ENCODE measurements at regions not wholly inside any gene's neighbourhood (a gene's known extent, or its start where the extent isn't known, plus 50 kb on each side); places are given as distances from the start of the nearest gene placed in this dataset.

DNA sequence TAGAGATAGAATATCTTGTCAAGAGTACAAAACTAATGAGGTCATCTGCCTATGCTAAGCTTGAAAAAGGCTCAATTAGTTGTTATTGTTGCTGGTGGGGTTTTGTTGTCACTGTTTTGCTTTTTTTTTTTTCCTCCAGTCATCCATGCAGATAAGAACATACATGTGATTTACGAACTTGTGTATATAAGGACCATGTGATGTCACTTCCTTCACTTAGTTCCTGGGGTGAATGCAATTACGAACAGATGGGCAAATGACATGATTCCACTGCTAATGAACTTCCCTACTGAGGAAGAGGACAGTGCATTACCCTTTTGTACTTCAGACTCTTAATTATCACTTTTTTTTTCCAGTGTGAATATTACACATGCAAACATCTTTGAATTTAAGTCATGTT lies 1175.3 kb upstream of the GJE1 start:
- Histone ChIP-seq H3K36me3 (ENCODE audit: control insufficient read depth, insufficient read depth, low read length) (no peaks in the 10 kb centered on the region), H3K27me3 (ENCODE audit: control insufficient read depth, insufficient read depth, low read length) (no peaks in the 10 kb centered on the region), H3K4me1 (ENCODE audit: control insufficient read depth, insufficient read depth, low read length) (no peaks in the 10 kb centered on the region), H3K9me3 (ENCODE audit: control insufficient read depth, insufficient read depth, low read length) (no peaks in the 10 kb centered on the region), H3K4me3 (ENCODE audit: low read depth, low read length) (no peak overlapping the region), H3K27ac (ENCODE audit: low read depth, low read length) (no peak overlapping the region)
- WGBS (ENCODE audit: insufficient coverage), result no CpG with 5 or more reads among the region's 2 CpGs
- DNase-seq (ENCODE audit: low read depth in 4 of 6, low spot score in 6 of 6), result peak in 2 of 6 donors; percentile 38 to 81

DNA sequence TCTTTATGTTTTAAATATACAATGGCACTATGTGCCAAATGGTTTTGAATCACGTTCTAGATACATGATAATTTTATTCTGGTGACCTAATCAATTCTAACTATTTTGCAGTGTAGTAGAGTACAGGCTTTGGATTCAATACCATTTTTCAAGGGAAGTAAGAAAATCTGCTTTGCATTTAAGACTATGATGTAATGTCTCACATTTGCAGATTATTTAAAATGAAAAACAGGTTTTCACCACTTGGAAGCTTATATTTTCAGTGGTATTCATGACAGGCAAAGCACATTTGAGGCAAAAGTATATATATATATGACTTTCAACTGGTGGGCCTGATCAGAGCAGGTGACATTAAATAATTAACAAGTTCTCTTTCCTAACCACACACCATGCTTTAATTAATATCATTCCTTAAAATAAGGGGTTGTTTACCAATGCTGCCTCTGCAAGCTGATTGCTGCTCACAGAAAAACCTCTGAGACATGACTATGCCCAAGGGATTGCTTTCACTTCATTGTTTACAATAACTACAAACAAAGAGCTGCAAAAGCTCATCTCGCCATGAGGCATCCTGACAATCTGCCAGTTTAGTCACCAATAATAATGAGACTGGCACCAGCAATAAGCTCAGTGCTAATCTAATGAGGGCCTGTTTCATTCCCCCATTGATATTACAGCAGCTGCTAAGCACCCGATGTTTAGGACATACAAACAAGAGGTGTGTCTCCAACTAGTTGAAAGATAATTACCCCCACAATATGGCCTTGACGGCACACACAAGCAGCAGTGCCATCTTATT lies 1176.0 kb upstream of the GJE1 start:
- H3K27ac ChIP-seq (ENCODE audit: low read depth, low read length), result no peak overlapping the region
- WGBS (ENCODE audit: insufficient coverage), result 0% methylated on average over 1 of the region's 4 CpGs
- DNase-seq (ENCODE audit: low read depth in 4 of 6, low spot score in 6 of 6), result peak in 3 of 6 donors; percentile 5 to 86 (median 76)

DNA sequence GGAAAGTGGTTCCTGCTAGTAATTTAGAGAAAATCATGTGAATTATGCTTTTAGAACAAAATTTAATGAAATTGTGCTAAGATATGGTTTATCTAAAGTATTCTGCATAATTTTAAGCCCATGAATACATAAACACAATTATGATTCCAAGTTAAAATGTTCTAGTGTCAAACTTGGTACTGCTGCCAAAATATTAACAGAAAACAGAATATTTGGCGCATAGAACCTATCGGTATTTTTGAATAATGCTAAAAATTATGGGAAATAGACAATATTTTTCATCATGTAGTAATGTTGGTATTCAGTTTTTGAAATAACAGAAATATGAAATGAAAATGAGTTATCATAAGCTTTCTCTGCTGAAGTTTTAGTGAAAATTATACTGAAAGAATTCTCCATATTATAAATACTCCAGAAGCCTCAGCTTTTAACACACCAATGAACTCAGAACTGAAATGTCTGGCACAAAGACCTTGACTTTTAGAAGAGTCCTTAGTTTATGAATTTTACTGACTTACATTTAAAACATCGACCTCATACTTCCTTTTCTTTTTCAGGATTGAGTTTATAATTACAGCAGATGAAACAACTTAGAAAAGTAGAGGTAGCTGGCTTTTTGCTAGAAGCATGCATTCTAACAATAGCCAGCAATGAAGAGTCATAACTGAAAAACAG lies 1192.3 kb upstream of the GJE1 start:
- Histone ChIP-seq H3K4me1 (ENCODE audit: control insufficient read depth, insufficient read depth, low read length) (no peaks in the 10 kb centered on the region), H3K27me3 (ENCODE audit: control insufficient read depth, insufficient read depth, low read length) (no peaks in the 10 kb centered on the region), H3K27ac (ENCODE audit: low read depth, low read length) (no peak overlapping the region), H3K9me3 (ENCODE audit: control insufficient read depth, insufficient read depth, low read length) (peaks cover 7% of the 10 kb centered on the region), H3K4me3 (ENCODE audit: low read depth, low read length) (no peak overlapping the region), H3K36me3 (ENCODE audit: control insufficient read depth, insufficient read depth, low read length) (no peaks in the 10 kb centered on the region)
- WGBS (ENCODE audit: insufficient coverage), result no CpG with 5 or more reads among the region's 3 CpGs
- DNase-seq (ENCODE audit: low read depth in 4 of 6, low spot score in 6 of 6), result no peak

More for the DNA sequence above, 1176.0 kb upstream of the GJE1 start:
- Histone ChIP-seq H3K4me1 (ENCODE audit: control insufficient read depth, insufficient read depth, low read length) (no peaks in the 10 kb centered on the region), H3K9me3 (ENCODE audit: control insufficient read depth, insufficient read depth, low read length) (no peaks in the 10 kb centered on the region), H3K4me3 (ENCODE audit: low read depth, low read length) (no peak overlapping the region), H3K27me3 (ENCODE audit: control insufficient read depth, insufficient read depth, low read length) (no peaks in the 10 kb centered on the region), H3K36me3 (ENCODE audit: control insufficient read depth, insufficient read depth, low read length) (no peaks in the 10 kb centered on the region)

DNA sequence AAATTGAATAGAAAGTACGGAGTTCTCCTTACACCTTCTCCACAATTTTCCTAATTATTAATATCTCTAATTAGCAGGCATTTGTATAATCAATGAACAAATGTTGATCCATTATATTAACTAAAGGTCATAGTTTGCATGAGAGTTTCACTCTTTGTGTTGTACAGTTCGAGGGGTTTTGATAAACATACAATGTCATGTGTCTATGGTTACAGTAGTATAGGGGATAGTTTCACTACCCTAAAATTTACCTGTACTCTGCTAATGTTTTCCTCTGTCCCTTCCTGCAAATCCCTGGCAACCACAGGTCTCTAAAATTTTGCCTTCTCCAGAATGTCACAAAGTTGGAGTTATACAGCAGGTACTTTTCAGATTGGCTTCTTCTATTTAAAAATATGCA lies 1199.8 kb upstream of the GJE1 start:
- DNase-seq (ENCODE audit: low read depth in 4 of 6, low spot score in 6 of 6), result no peak
- H3K4me3 ChIP-seq (ENCODE audit: low read depth, low read length), result no peak overlapping the region
- no CpG with 5 or more reads among the region's 2 CpGs for WGBS (ENCODE audit: insufficient coverage)
- no peaks in the 10 kb centered on the region for H3K27me3 ChIP-seq (ENCODE audit: control insufficient read depth, insufficient read depth, low read length)
- no peaks in the 10 kb centered on the region for H3K4me1 ChIP-seq (ENCODE audit: control insufficient read depth, insufficient read depth, low read length)
- H3K36me3 ChIP-seq (ENCODE audit: control insufficient read depth, insufficient read depth, low read length), result no peaks in the 10 kb centered on the region
- no peaks in the 10 kb centered on the region for H3K9me3 ChIP-seq (ENCODE audit: control insufficient read depth, insufficient read depth, low read length)
- H3K27ac ChIP-seq (ENCODE audit: low read depth, low read length), result no peak overlapping the region

DNA sequence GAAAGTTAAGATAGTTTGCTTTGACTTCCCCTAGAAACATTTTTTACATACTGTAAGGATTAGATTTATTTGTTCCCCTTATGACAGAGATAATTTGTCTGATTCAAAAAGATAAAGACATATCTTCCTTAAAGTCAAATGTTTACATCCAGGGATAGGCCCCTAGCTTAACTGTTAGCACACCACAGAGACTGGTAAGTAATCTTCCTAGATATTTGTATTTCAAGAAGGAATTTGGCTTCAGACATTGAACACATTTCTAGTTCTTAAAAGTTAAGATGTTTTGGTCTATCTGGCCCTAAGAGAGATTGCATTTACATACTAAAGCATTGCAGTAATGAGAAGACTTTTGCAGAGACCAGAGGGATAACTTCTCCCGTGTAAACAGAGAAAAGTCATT lies 1201.1 kb upstream of the GJE1 start:
- H3K9me3 ChIP-seq (ENCODE audit: control insufficient read depth, insufficient read depth, low read length), result no peaks in the 10 kb centered on the region
- no peak for DNase-seq (ENCODE audit: low read depth in 4 of 6, low spot score in 6 of 6)
- no peaks in the 10 kb centered on the region for H3K4me1 ChIP-seq (ENCODE audit: control insufficient read depth, insufficient read depth, low read length)
- no peaks in the 10 kb centered on the region for H3K27me3 ChIP-seq (ENCODE audit: control insufficient read depth, insufficient read depth, low read length)
- WGBS (ENCODE audit: insufficient coverage), result no CpG with 5 or more reads among the region's 1 CpG
- H3K36me3 ChIP-seq (ENCODE audit: control insufficient read depth, insufficient read depth, low read length), result no peaks in the 10 kb centered on the region
- no peak overlapping the region for H3K4me3 ChIP-seq (ENCODE audit: low read depth, low read length)
- H3K27ac ChIP-seq (ENCODE audit: low read depth, low read length), result no peak overlapping the region

DNA sequence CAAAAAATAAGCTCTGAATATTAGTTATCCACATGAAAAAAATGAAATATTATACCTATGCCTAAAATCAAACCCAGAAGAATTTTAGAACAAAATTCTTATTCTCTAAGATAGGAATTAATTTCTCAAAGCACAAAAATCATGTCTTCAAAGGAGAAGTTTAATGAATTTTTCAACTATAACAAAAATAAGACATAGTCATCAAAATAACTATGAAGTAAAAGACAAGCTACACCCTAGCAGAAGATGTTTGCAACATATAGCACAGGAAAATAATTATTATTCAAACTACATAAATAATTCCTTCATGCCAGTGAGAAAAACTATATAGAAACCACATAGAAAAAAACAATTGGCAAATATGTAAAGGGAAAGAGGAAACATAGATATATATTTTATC lies 1203.6 kb upstream of the GJE1 start:
- H3K9me3 ChIP-seq (ENCODE audit: control insufficient read depth, insufficient read depth, low read length), result no peaks in the 10 kb centered on the region
- H3K36me3 ChIP-seq (ENCODE audit: control insufficient read depth, insufficient read depth, low read length), result no peaks in the 10 kb centered on the region
- DNase-seq (ENCODE audit: low read depth in 4 of 6, low spot score in 6 of 6), result no peak
- no peaks in the 10 kb centered on the region for H3K4me1 ChIP-seq (ENCODE audit: control insufficient read depth, insufficient read depth, low read length)
- H3K4me3 ChIP-seq (ENCODE audit: low read depth, low read length), result no peak overlapping the region
- H3K27ac ChIP-seq (ENCODE audit: low read depth, low read length), result no peak overlapping the region
- no peaks in the 10 kb centered on the region for H3K27me3 ChIP-seq (ENCODE audit: control insufficient read depth, insufficient read depth, low read length)

DNA sequence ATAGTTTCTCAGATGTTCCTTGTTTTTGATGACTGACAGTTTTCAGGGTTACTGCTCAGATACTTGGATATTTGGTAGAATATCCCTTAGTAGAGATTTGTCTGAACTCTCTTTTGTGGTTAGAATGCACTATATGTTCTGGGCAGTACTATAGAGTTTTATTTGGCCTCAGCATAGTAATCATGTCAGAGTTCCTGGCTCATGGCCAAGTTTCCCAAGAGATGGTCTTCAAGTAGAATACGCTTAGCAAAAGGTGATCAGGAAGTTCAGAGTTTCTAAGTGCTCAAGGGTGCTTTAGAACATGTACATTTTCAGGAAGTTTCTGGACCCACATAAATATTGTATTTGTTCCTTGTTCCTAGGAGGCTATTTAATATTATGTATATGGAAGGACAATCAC lies 1209.7 kb upstream of the GJE1 start:
- 83% methylated on average over 1 of the region's 1 CpG for WGBS (ENCODE audit: insufficient coverage)
- Histone ChIP-seq H3K4me3 (ENCODE audit: low read depth, low read length) (no peak overlapping the region), H3K36me3 (ENCODE audit: control insufficient read depth, insufficient read depth, low read length) (no peaks in the 10 kb centered on the region), H3K27me3 (ENCODE audit: control insufficient read depth, insufficient read depth, low read length) (no peaks in the 10 kb centered on the region), H3K4me1 (ENCODE audit: control insufficient read depth, insufficient read depth, low read length) (no peaks in the 10 kb centered on the region), H3K9me3 (ENCODE audit: control insufficient read depth, insufficient read depth, low read length) (no peaks in the 10 kb centered on the region), H3K27ac (ENCODE audit: low read depth, low read length) (no peak overlapping the region)
- no peak for DNase-seq (ENCODE audit: low read depth in 4 of 6, low spot score in 6 of 6)

DNA sequence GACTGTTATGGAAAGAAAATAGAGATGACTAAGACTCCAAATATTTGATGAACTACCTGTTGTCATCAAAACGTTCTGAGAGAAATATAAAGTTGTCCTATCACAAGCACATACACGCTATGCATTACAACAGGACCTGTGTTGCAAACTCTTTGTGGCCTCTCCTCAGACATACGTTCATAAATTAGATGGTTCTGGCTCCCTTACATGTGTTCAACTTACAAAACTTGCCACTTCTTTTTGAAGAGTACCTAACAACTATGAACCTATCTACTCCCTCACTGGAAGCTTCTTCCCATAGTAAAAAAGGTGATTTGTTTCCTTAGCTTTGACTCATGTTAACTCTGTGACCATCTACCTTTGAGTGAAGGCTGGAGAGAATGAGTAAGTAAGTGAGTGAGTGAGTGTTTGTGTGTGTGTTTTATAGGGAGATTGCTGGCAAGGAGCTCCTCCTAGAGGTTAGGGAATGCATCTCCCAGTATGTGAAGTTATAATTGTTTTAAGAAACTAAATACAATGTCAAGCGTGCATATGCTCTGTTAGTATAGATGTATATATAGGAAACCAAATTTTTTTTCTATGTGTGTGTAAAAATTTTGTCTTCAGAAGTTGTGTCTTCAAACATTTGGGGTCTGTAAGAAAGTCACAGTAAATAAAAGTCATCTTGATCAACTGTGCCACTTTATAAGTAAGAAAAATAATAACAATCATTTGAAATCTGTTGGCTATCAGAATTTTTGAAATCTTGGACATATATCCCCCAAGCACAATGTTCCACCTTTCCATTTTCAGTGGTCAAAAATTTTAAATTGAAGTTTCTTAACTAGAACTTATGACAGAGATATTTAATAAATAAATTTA lies 1211.1 kb upstream of the GJE1 start:
- Histone ChIP-seq H3K9me3 (ENCODE audit: control insufficient read depth, insufficient read depth, low read length) (peaks cover 4% of the 10 kb centered on the region), H3K27me3 (ENCODE audit: control insufficient read depth, insufficient read depth, low read length) (no peaks in the 10 kb centered on the region), H3K27ac (ENCODE audit: low read depth, low read length) (no peak overlapping the region), H3K4me1 (ENCODE audit: control insufficient read depth, insufficient read depth, low read length) (no peaks in the 10 kb centered on the region), H3K36me3 (ENCODE audit: control insufficient read depth, insufficient read depth, low read length) (no peaks in the 10 kb centered on the region), H3K4me3 (ENCODE audit: low read depth, low read length) (no peak overlapping the region)
- WGBS (ENCODE audit: insufficient coverage), result 59% methylated on average over 2 of the region's 4 CpGs
- peak in 2 of 6 donors; percentile 51 to 80 for DNase-seq (ENCODE audit: low read depth in 4 of 6, low spot score in 6 of 6)

DNA sequence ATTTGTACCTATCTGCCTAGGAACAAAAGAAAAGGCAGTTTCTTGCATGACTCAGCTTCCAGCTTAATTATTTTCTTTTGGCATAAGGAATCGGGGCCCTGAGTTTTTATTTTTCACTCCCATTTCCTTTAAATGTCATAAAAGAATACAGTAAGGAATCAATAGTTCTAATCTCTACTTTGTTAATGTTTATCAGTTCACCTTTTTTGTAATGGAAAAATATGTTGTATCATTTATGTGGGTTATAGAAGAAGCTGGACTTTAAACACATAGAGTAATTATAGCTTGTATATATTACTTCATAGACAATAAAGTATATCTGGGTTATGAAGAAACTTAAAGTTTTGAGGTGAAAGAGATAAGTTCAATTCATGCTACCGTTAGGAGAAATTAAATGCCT lies 1214.8 kb upstream of the GJE1 start:
- DNase-seq (ENCODE audit: low read depth in 4 of 6, low spot score in 6 of 6), result no peak
- Histone ChIP-seq H3K27me3 (ENCODE audit: control insufficient read depth, insufficient read depth, low read length) (no peaks in the 10 kb centered on the region), H3K4me1 (ENCODE audit: control insufficient read depth, insufficient read depth, low read length) (no peaks in the 10 kb centered on the region), H3K9me3 (ENCODE audit: control insufficient read depth, insufficient read depth, low read length) (peaks cover 4% of the 10 kb centered on the region), H3K4me3 (ENCODE audit: low read depth, low read length) (no peak overlapping the region), H3K27ac (ENCODE audit: low read depth, low read length) (no peak overlapping the region), H3K36me3 (ENCODE audit: control insufficient read depth, insufficient read depth, low read length) (no peaks in the 10 kb centered on the region)
- no CpG with 5 or more reads among the region's 2 CpGs for WGBS (ENCODE audit: insufficient coverage)
